ENCODE measurements at regions not wholly inside any gene's neighbourhood (a gene's known extent, or its start where the extent isn't known, plus 50 kb on each side); places are given as distances from the start of the nearest gene placed in this dataset.

- intact Hi-C loops (cut with DNase I; ENCODE audit: low total_unique reads) = no loop called here
- Histone ChIP-seq H3K27me3 (replicated peaks in 1 of 7) (no peaks in the 10 kb centered on the region), H3K36me3 (peaks cover 0 to 3% (median 0%) of the 10 kb centered on the region in 6 donors), H3K9me3 (peaks cover 0 to 3% (median 2%) of the 10 kb centered on the region in 8 donors), H3K4me1 (peaks cover 0 to 6% (median 0%) of the 10 kb centered on the region in 6 donors), H3K27ac (no peak overlapping the region), H3K4me3 (no peak overlapping the region)
- WGBS, 5 donors = 77 to 91% (median 85%) methylated on average over 8 of the region's 8 CpGs
- peak; percentile 38 for DNase-seq
- TF ChIP-seq POLR2AphosphoS5 (IDR thresholded peaks at IDR 0.05) (no peak), CTCF (IDR thresholded peaks at IDR 0.05 in 8 of 11, conservative IDR thresholded peaks at IDR 0.05 in 3 of 11) (no peak), POLR2A (IDR thresholded peaks at IDR 0.05) (no peak)
Measured at GRCh38 chr22:49545606-49546005, 282.1 kb downstream of the BRD1 start.

GRCh38 chr22:49544286-49544685 lies 283.4 kb downstream of the BRD1 start:
- TF ChIP-seq POLR2AphosphoS5 (IDR thresholded peaks at IDR 0.05) (no peak), CTCF (IDR thresholded peaks at IDR 0.05 in 8 of 11, conservative IDR thresholded peaks at IDR 0.05 in 3 of 11) (no peak), POLR2A (IDR thresholded peaks at IDR 0.05) (no peak)

GRCh38 chr22:49543876-49544275 lies 283.8 kb downstream of the BRD1 start:
- 90 to 95% (median 94%) methylated on average over 10 of the region's 10 CpGs for WGBS, 5 donors
- Histone ChIP-seq H3K36me3 (peaks cover 0 to 3% (median 0%) of the 10 kb centered on the region in 6 donors), H3K27ac (no peak overlapping the region), H3K27me3 (replicated peaks in 1 of 7) (no peaks in the 10 kb centered on the region), H3K9me3 (no peaks in the 10 kb centered on the region), H3K4me1 (no peaks in the 10 kb centered on the region), H3K4me3 (no peak overlapping the region)
- DNase-seq = peak; percentile 29
- TF ChIP-seq POLR2AphosphoS5 (IDR thresholded peaks at IDR 0.05) (no peak), POLR2A (IDR thresholded peaks at IDR 0.05) (no peak), CTCF (IDR thresholded peaks at IDR 0.05 in 8 of 11, conservative IDR thresholded peaks at IDR 0.05 in 3 of 11) (no peak)
- intact Hi-C loops (cut with DNase I; ENCODE audit: low total_unique reads) = no loop called here

More at GRCh38 chr22:49544286-49544685, 283.4 kb downstream of the BRD1 start:
- no peaks in the 10 kb centered on the region for H3K27me3 ChIP-seq (replicated peaks in 1 of 7)
- WGBS, 5 donors = 84 to 94% (median 90%) methylated on average over 10 of the region's 10 CpGs
- intact Hi-C loops (cut with DNase I; ENCODE audit: low total_unique reads) = no loop called here
- H3K36me3 ChIP-seq = peaks cover 0 to 3% (median 0%) of the 10 kb centered on the region in 6 donors
- no peaks in the 10 kb centered on the region for H3K9me3 ChIP-seq
- H3K4me3 ChIP-seq = no peak overlapping the region
- peak; percentile 35 for DNase-seq
- no peak overlapping the region for H3K27ac ChIP-seq
- no peaks in the 10 kb centered on the region for H3K4me1 ChIP-seq

- no peak for DNase-seq
- TF ChIP-seq CTCF (IDR thresholded peaks at IDR 0.05 in 8 of 11, conservative IDR thresholded peaks at IDR 0.05 in 3 of 11) = no peak
- no peak for TF ChIP-seq POLR2AphosphoS5 (IDR thresholded peaks at IDR 0.05)
- no peak for TF ChIP-seq POLR2A (IDR thresholded peaks at IDR 0.05)
- Histone ChIP-seq H3K9me3 (no peaks in the 10 kb centered on the region), H3K36me3 (peaks cover 0 to 2% (median 0%) of the 10 kb centered on the region in 6 donors), H3K4me1 (no peaks in the 10 kb centered on the region), H3K27me3 (replicated peaks in 1 of 7) (no peaks in the 10 kb centered on the region), H3K4me3 (no peak overlapping the region), H3K27ac (no peak overlapping the region)
- 91 to 99% (median 94%) methylated on average over 14 to 15 of the region's 15 CpGs for WGBS, 5 donors
- intact Hi-C loops (cut with DNase I; ENCODE audit: low total_unique reads) = no loop called here
Measured at GRCh38 chr22:49541693-49542230, 285.9 kb downstream of the BRD1 start.

Data from spleen (tissue), 11 donors.